GM19238 (cell line): ENCODE measurements at regions not wholly inside any gene's neighbourhood (a gene's known extent, or its start where the extent isn't known, plus 50 kb on each side); places are given as distances from the start of the nearest gene placed in this dataset.
"Not testable (repeated sequence)": the region's sequence is repeated elsewhere in the genome, so short reads cannot be mapped to it uniquely, and the experiment has no call there.

Source experiments
- DNase-seq: peaks from one replicate; pipeline ENCODE4 v3.0.0; 2011; ENCODE audit warnings: low spot score; ENCODE audit not compliant: insufficient read length

DNA sequence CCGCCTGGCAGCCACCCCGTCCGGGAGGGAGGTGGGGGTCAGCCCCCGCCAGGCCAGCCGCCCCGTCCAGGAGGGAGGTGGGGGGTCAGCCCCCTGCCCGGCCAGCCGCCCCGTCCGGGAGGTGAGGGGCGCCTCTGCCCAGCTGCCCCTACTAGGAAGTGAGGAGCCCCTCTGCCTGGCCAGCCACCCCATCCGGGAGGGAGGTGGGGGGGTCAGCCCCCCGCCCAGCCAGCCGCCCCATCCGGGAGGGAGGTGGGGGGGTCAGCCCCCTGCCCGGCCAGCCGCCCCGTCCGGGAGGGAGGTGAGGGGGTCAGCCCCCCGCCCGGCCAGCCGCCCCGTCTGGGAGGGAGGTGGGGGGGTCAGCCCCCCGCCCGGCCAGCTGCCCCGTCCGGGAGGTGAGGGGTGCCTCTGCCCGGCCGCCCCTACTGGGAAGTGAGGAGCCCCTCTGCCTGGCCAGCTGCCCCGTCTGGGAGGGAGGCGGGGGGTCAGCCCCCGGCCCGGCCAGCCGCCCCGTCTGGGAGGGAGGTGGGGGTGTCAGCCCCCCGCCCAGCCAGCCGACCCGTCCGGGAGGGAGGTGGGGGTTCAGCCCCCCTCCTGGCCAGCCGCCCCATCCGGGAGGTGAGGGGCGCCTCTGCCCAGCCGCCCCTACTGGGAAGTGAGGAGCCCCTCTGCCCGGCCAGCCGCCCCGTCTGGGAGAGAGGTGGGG, 476.6 kb downstream of the MID1IP1 start:
- DNase-seq: not testable (repeated sequence)

DNA sequence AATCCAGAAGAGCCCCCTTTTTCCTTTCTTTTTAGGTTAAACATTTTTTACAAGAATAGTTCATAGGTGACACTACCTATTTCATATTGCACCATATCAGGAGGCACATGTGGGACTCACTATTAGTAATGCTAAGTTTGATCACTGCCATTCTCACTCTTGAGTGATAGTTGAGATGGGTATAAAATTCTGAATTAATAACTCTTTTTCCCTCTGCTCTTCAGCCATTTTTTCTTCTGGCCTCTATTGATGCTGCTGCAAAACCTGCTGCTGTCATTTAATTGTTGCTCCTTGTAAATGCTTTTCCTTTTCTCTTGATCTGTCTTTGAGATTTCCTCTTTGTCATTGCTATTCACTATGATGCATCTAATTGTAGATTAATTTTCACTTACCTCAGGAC, 482.0 kb downstream of the MID1IP1 start:
- no peak for DNase-seq

DNA sequence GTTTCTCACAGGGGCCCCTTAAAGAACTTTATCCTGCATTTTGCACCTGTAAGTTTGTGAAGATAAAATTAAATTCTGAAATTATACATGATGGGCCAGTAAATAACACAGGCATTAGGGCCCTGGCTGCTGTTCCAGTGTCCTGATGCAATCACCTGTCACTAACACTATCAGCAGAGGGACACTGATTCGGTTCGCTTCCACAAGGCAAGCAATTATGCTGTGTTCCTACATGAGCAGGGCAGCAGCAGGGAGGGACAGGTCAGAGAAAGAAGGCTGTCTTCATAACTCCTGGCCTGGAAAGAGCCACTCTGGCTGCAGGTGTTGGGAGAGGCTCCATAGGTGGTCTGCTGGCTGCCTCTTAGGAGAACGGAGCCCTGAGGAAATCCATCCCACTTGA, 487.3 kb downstream of the MID1IP1 start:
- no peak for DNase-seq

DNA sequence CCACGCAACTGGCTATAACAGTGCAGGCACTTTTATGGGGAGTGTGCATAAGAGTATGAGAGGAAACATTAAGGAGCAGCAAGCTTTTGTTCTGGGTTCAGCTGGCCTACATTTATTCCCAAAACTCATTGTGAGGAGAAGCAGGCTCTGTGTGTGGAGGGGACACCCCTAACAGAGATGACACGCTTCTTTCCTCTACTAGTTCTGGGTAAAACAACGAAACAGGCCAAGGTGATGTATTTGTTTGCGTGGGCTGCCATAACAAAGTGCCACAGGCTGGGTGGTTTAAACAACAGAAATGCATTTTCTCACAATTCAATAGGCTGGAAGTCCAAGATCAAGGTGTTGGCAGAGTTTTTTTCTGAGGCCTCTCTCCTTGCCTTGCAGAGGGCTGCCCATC, 488.6 kb downstream of the MID1IP1 start:
- no peak for DNase-seq

DNA sequence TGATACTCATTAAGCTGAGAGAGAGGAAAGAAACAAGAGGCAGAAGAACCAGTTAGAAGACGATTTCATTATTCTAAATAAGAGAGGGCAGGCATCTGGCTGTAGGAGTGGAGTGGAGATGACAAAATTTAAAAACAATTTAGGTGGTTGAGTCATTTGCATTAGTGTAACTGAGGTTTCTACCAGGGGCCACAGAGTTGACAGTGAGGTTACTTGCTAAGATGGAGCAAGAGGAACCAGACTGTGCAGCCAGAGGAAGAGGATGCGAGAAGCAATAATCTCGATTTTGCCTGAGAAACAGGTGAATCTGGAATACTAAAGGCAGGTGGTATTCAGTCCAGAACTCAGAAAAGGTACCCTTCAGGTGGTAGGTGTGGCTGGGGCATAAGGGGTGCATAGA, 491.9 kb downstream of the MID1IP1 start:
- DNase-seq: no peak

DNA sequence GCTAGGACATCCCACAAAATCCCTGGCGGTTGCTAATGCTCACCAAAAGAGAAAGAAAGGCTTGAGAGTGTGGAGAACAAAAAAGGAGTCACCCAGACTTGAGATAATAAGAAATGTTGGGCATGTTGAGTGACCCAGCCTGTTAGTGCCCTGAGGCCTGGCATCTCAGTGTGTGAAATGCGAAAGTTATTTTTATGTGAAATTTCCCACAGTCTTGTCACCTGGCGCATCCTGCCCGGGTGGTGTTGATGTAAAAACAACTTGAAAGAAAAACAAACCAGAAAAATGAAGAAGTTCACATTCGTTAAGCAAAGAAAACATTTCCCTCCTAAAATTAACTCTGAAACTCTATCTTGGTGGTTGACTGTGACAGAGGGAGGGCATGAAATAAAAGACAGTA, 495.2 kb downstream of the MID1IP1 start:
- DNase-seq: no peak

DNA sequence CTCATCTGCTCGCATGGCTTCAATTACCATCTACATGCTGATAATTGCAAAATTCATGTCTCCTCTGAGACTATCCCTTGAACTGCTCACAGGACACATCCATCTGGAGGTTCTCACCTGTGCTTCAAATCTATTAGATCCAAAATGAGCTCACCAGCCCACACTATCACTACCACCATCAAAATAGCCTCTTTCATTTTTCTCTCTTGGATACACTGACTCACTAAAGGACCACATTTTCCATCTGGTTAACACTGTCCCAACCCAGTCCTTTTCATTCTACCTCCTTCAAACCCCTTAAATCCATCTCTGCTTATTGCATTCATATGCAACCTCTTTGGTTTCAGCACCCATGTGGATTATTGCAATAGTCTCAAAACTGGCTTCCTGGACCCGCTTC, 497.6 kb downstream of the MID1IP1 start:
- no peak for DNase-seq

DNA sequence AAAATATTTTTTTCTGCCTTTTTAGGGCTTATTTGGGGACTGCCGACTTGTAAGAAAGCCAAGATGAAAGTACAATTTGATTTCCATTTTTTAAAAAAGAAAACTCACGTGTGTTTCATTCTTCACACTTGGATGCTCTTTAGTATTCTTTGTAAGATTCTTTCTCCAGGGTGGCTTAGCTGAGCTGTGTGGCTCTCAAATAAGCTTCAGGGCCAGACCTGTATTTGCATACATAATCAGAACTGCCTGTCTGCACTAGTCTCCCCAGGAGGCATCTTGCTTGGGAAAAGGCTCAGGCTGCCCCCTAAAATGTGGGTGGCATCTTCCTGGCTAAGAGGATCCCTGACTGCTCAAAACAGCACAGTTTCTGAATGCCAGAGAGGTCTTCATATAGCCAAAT, 498.4 kb downstream of the MID1IP1 start:
- no peak for DNase-seq

DNA sequence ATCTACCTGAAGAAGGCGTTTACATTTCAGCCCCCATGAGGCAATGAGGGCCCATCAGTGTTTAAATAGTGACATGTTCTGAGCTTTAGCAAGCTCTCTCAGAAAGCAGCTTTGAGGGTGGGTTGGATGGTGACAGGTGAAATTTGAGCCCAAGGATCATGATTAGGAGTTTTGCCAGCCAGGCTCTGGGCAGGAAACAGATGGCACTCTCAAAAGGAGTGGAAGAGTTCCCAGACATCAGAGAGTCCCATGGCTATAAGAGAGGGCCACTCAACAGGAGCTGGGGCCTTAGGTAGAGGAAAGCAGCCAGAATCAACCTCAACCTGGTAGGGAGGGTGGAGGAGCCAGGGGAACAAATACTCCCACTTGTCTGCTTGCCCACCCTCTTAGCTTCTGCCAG, 499.8 kb downstream of the MID1IP1 start:
- DNase-seq: no peak

DNA sequence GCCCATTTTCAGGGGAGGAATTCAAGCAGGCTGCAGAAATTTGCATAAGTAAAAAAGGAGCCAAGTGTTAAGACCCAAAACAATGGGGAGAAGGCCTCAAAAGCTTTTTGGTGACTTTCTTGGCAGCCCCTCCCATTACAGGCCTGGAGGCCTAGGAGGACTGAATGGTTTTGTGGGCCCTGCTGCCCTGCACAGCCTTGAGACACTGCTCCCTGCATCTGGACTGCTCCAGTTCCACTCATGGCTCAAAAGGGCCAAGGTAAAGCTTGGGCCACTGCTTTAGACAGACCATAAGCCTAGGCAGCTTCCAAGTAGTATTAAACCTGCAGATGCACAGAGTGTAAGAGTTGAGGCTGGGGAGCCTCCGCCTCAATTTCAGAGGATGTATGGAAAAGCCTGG, 501.6 kb downstream of the MID1IP1 start:
- no peak for DNase-seq

DNA sequence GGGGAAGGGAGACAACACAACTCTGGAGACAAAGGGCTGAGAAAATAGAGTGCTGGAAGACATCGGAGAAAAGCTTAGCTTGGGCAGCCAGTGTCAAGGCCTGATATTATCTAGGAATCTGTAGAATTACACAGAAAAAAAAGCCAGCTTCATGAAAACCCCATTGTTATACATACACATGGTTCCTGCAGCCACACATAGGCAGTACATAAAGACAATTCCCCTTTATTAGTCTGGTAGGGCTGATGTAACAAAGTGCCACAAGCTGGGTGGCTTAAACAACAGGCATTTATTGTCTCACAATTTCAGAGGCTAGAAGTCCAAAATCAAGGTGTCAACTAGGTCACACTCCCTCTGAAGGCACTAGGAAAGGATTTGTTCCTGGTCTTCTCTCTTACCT, 503.5 kb downstream of the MID1IP1 start:
- no peak for DNase-seq

DNA sequence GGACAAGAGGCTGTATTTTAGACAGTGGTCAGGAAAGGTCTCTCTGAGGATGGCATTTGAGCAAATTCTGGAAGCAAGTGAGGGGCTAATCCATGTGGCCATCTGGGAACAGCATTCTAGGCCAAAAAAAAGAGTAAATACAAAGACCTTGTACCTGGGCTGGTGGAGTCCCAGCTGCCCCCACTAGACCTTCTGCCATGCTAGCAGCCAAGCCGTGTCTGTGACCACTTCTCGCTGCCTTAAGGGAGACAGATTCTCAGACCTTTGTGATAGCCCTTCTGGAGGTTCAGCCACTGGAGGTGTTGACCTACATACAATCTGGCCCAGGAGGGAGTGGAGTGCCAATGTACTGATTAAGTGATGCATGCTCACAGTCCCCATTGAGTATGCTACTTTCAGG, 506.2 kb downstream of the MID1IP1 start:
- no peak for DNase-seq

DNA sequence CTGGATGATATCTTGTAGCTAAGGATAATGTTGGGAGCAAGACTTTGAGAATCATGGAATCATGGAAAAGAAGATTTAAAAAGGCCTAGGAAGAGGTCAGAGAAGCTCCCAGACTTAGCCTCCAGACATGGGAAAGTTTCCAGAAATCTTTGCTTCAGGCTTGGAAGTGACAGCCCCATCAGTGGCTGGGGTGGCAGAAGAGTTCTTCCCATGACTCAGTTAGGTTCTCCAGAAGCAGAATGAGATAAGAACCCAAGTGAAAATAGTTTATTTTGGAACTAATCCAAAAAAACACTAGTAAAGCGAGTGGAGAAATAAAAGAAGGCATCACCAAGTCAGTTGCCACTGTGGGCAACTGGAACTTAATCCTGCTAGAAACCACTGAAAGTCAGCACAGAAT, 506.9 kb downstream of the MID1IP1 start:
- no peak for DNase-seq

DNA sequence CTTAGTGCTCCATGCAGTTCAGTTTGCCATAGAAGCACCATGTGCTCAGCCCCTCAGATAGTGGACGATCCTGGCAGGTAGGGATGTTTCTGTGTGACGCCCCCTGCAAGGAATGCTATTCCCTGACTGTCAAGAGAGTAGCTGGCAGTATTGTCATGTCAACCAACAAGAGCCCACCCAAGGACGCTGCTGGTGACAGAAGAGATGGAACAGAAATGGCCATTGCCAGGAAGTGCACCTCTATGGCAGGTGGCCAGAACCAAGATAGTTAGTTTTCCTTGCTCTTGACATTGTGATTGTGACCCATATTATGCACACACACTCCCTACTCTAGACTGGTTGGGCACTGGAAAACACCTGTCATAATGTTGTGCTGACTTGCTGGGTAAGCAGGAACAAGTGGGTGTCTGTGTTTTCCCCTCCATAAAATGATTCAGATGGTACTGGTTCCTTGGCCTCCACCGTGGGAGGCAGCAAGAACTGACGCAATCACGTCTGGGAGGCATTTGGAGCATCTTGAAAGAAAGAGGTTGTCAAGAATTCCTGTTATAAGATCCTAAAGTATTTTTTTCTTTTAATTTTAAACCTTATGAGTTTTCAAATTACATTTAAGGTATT, 507.9 kb downstream of the MID1IP1 start:
- no peak for DNase-seq

DNA sequence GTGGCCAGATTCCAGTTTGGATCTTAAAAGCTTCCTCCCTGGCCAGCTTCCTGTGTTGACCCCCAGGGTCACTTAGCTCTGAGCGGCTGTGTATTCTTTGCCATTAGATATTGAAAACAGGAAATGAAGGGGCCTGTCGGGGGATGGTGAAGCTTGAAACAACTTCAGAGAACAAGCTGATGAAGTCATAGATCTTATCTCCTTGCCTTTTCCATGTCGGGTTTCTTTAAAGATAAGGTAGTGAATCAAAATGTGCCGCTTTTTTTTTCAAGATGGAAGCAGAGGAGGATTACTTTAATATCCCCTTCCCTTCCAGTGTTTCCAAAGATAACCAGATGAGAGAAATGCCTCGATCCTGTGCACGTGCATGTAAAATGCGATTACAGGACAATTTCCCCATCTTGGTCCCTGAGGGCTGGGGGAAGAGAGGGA, 508.5 kb downstream of the MID1IP1 start:
- no peak for DNase-seq

DNA sequence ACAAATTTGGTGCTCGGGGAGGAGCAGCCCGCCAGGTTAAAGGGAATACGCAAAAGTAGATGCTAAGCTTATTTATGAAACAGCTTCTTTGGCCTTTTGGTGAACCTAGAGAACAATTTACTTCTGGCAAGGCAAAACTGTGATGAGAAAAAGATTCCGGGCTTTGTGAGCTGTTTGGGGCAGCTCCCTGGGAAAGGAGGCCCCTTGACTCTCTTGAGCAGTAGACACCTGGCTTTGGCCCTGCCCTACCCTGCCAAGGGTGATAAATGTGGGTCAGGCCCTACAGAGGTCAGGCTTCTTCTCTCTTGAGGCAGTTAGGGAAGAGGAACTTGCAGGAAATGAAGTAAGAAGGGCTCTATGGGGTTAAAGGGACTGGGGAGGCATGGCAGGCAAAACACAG, 509.6 kb downstream of the MID1IP1 start:
- DNase-seq: no peak

DNA sequence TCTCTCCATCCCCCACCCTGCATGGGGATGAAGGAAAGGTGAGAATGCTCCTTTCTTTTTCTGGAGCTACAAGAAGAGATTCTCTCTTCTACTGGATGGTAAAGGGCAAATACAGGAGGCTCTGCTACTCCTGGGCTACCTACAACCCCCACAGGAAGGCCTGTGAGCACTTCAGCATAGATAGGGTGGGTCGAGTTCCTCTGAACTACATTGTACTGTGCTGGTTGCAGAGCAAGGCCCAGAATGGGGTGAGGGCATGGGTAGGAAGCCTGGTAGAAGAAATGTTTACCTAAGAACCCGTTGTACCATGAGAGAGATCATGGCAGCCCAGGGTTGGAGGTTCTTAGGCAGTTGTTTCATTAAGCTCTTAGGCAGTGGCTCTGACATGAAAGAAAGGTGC, 510.4 kb downstream of the MID1IP1 start:
- DNase-seq: no peak

DNA sequence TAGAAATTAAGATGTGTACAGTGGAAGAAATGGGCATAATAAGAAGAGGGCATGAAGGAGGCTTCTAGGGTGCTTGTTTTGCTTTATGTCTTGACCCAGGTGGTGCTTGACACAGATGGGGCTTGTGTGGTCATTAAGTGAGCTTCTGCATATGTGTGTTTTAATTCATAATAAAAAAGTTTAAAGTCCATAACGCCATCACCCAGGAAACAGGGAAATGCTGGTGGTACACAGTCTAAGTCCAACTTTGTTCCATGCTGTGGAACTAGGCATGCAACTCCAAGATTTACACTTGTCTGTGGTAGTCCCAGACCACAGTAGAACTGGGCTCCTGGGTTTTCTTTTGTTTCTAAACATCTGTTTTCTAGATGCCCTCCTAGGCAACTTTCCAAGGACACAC, 511.9 kb downstream of the MID1IP1 start:
- DNase-seq: no peak

DNA sequence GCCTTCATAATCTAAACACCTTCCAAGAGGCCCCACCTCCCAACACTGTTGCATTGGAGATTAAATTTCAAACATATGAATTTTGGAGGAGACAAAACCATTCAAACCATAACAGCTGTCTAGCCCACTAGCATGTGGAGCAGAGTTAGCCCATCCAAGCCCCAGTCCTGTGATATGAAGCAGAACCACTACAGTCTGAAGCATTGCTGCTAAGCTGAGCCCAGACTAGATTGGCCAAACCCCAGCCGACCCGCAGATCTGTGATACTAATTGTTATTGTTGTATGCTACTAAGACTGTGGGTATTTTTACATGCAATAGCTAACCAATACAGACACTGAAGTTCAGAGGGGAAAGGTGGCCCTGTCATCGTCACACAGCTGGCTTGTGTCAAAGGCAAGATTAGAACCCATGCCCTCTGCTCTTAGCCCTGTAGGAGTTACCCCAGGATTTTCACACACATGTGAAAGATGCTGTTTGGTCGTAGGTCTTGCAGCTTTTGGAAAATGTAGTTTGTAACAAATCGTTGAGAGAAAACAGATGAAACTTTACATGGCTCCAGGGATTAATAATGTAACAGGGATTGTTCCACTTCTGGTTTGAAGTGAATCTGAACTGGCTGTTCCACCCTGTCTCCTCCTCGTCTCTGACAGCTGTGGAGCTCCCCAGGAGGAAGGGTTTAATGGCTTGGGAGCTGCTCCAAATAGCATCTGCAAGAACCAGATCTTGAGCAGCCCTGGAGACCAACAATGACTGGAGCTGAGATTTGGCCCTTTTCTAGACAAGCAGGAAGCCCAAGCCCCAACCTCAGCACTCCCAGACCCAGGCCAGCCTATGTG, 517.5 kb downstream of the MID1IP1 start:
- DNase-seq: no peak

DNA sequence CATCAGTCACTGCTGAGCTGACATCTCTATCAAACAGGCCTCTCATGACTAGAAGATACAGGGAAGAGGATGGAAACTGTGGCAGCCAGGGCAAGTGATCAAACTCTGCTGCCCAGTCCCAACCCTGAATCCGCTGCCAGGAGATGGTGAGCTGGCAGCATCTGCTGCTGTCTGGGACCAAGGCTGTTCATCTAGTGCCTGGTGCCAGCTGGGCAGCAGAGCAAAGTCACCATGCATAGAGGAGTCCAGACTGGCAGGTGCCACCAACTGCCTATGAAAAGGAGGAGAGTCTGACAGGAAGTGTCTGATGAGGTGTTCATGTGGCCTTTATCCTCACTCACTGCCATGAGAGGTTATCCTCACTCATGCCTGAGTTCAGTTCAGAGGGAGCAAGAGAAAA, 518.9 kb downstream of the MID1IP1 start:
- no peak for DNase-seq

DNA sequence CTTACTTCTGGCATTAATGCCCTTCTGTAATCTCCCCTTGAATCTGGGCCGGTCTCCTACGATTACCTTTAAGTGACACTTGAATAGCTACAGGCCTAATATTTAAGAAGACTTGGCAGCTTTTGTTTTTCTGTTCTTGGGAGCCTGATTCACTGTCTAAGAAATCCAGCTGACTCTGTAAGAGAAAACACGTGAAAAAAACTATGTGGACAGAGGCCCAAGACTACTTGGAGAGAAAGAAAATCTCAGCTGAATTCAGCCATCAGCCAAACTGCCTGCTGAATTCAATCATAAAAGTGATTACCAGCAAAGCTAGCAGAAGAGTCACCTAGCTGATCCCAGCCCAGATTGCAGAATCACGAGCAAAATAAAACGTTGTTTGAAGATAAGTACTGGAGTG, 521.2 kb downstream of the MID1IP1 start:
- DNase-seq: no peak

DNA sequence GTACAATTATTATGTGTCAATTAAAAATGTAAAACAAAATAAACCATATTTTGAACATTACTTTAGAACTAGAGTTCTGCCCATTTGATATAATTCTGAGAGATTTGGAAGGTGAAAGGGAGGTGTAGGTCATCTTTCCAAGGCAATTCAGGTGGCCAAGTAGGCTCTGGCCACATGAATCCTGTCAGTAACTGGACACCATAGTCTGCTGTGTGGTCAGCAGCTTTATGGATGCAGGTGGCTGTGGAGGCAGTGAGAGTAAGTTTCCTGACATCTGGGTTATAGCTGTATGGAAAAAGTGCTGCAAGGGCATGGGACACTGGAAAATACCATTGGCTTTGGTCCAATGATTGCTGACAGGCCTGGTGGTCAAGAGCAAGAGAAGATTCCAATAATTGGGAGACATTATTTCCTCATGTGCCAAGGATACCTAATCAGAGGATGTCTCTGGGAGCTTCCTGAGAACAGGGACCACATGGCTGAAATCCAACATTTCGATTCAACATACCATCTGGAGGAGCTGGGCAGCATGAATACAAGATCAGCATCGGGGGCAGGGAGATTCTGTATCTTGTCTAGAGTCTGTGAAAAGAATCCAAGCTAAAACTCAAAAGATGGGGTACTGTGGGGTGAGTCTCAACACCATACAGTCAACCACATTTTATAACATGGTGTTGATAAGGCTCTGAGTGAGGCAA, 523.1 kb downstream of the MID1IP1 start:
- DNase-seq: no peak
